ENCODE measurements at regions not wholly inside any gene's neighbourhood (a gene's known extent, or its start where the extent isn't known, plus 50 kb on each side); places are given as distances from the start of the nearest gene placed in this dataset.

DNA sequence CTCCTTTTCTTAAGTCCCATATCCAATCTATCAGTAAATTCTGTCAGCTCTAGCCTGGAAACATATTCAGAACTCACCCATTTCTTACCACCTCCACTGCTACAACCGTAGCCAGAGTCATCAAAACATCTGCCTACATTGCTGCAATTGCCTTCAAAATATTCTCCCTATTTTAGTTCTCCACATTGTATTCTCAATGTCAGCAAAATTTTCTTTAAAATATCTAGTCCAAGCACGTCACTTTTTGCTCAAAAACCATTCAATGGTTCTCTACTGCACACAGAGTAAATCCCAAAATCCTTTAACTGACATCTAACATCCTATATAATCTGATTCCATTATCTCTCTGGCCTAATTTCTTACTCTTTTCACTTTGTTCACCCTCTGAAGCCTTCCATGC, 68.5 kb upstream of the ERBB4 start:
- no peaks in the 10 kb centered on the region for H3K9me2 ChIP-seq (ENCODE audit: low read depth, low read length)
- H3K4me3 ChIP-seq (ENCODE audit: low read depth, low read length, poor library complexity, severe bottlenecking) = no peak overlapping the region
- no peaks in the 10 kb centered on the region for H4K20me1 ChIP-seq (ENCODE audit: insufficient read depth, low read length)
- no peak overlapping the region for H3K27ac ChIP-seq (ENCODE audit: low read depth, low read length, poor library complexity, severe bottlenecking)
- no peaks in the 10 kb centered on the region for H3K79me2 ChIP-seq (ENCODE audit: insufficient read depth, low read length)
- no peaks in the 10 kb centered on the region for H3K9me3 ChIP-seq (ENCODE audit: low read length)
- H3K9ac ChIP-seq (ENCODE audit: low read length) = no peak overlapping the region
- H3K4me2 ChIP-seq (ENCODE audit: low read length) = no peak overlapping the region
- TF ChIP-seq EZH2 (IDR thresholded peaks at IDR 0.05; ENCODE audit: borderline replicate concordance, low read length) = no peak
- TF ChIP-seq, protein P1, sequence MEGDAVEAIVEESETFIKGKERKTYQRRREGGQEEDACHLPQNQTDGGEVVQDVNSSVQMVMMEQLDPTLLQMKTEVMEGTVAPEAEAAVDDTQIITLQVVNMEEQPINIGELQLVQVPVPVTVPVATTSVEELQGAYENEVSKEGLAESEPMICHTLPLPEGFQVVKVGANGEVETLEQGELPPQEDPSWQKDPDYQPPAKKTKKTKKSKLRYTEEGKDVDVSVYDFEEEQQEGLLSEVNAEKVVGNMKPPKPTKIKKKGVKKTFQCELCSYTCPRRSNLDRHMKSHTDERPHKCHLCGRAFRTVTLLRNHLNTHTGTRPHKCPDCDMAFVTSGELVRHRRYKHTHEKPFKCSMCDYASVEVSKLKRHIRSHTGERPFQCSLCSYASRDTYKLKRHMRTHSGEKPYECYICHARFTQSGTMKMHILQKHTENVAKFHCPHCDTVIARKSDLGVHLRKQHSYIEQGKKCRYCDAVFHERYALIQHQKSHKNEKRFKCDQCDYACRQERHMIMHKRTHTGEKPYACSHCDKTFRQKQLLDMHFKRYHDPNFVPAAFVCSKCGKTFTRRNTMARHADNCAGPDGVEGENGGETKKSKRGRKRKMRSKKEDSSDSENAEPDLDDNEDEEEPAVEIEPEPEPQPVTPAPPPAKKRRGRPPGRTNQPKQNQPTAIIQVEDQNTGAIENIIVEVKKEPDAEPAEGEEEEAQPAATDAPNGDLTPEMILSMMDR (IDR thresholded peaks at IDR 0.05; ENCODE audit: low read length) = no peak
- no peaks in the 10 kb centered on the region for H3K27me3 ChIP-seq (ENCODE audit: insufficient read depth, low read length)
- H3F3A ChIP-seq (ENCODE audit: insufficient read depth, low read length) = no peaks in the 10 kb centered on the region
- H3K36me3 ChIP-seq (ENCODE audit: insufficient read depth, low read length) = no peaks in the 10 kb centered on the region
- H2AFZ ChIP-seq (ENCODE audit: low read length) = no peak overlapping the region
- no peaks in the 10 kb centered on the region for H3K4me1 ChIP-seq (ENCODE audit: insufficient read depth, low read length, severe bottlenecking)

DNA sequence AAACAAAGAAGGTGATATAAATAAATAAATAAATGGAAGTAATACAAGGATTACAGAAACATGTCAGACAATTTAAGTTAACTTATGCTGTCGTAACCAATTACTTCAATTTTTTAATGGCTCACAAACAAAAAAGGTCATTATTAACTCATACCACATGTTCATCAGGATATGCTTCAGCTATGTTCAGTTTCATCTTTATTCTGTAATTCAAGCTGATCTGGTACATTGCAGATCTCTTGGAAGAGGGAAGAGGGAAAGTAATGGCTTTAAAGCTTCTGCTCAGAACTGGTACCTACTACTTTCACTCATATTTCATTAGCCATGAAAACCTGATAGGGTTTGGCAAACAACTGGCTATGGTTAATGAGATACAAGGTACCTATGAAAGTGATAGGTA, 67.6 kb upstream of the ERBB4 start:
- Histone ChIP-seq H4K20me1 (ENCODE audit: insufficient read depth, low read length) (no peaks in the 10 kb centered on the region), H3K9me2 (ENCODE audit: low read depth, low read length) (no peaks in the 10 kb centered on the region), H3K79me2 (ENCODE audit: insufficient read depth, low read length) (no peaks in the 10 kb centered on the region), H3K9me3 (ENCODE audit: low read length) (no peaks in the 10 kb centered on the region), H3K9ac (ENCODE audit: low read length) (no peak overlapping the region), H3K4me2 (ENCODE audit: low read length) (no peak overlapping the region), H3F3A (ENCODE audit: insufficient read depth, low read length) (no peaks in the 10 kb centered on the region), H3K27ac (ENCODE audit: low read depth, low read length, poor library complexity, severe bottlenecking) (no peak overlapping the region), H3K27me3 (ENCODE audit: insufficient read depth, low read length) (no peaks in the 10 kb centered on the region), H3K4me3 (ENCODE audit: low read depth, low read length, poor library complexity, severe bottlenecking) (no peak overlapping the region), H3K4me1 (ENCODE audit: insufficient read depth, low read length, severe bottlenecking) (no peaks in the 10 kb centered on the region), H2AFZ (ENCODE audit: low read length) (no peak overlapping the region), H3K36me3 (ENCODE audit: insufficient read depth, low read length) (no peaks in the 10 kb centered on the region)
- no peak for TF ChIP-seq EZH2 (IDR thresholded peaks at IDR 0.05; ENCODE audit: borderline replicate concordance, low read length)
- TF ChIP-seq, protein P1 (IDR thresholded peaks at IDR 0.05; ENCODE audit: low read length) = no peak

DNA sequence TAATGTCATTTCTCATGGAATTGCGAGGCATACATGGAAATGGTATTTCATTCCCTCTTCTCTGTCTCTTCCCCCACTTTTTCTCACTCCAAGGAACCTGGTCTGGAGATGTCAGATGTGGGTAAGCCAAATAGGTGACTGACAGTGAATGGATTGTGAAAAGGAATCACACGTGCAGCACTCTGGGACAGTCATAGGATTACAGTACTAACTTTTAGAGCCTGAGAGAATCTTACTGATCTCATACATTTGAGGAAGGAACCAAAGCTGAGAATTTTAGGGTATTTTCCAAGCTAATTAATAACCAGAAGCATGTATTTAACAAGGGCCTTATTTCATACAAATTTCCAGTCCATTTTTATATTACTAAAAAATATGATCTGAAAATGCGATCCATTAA, 58.1 kb upstream of the ERBB4 start:
- Histone ChIP-seq H3K79me2 (ENCODE audit: insufficient read depth, low read length) (no peaks in the 10 kb centered on the region), H3K36me3 (ENCODE audit: insufficient read depth, low read length) (no peaks in the 10 kb centered on the region), H3F3A (ENCODE audit: insufficient read depth, low read length) (no peaks in the 10 kb centered on the region)

More for the DNA sequence above, 58.1 kb upstream of the ERBB4 start:
- H2AFZ ChIP-seq (ENCODE audit: low read length) = no peak overlapping the region
- H3K4me3 ChIP-seq (ENCODE audit: low read depth, low read length, poor library complexity, severe bottlenecking) = no peak overlapping the region
- H3K9ac ChIP-seq (ENCODE audit: low read length) = no peak overlapping the region
- H3K27ac ChIP-seq (ENCODE audit: low read depth, low read length, poor library complexity, severe bottlenecking) = no peak overlapping the region
- H3K9me3 ChIP-seq (ENCODE audit: low read length) = no peaks in the 10 kb centered on the region
- TF ChIP-seq, protein P1 (IDR thresholded peaks at IDR 0.05; ENCODE audit: low read length) = no peak
- no peak for TF ChIP-seq EZH2 (IDR thresholded peaks at IDR 0.05; ENCODE audit: borderline replicate concordance, low read length)
- no peak overlapping the region for H3K4me2 ChIP-seq (ENCODE audit: low read length)
- no peaks in the 10 kb centered on the region for H3K9me2 ChIP-seq (ENCODE audit: low read depth, low read length)
- H3K27me3 ChIP-seq (ENCODE audit: insufficient read depth, low read length) = no peaks in the 10 kb centered on the region
- H4K20me1 ChIP-seq (ENCODE audit: insufficient read depth, low read length) = no peaks in the 10 kb centered on the region
- H3K4me1 ChIP-seq (ENCODE audit: insufficient read depth, low read length, severe bottlenecking) = no peaks in the 10 kb centered on the region
